Fibroblast of lung (primary cell): ENCODE measurements at regions not wholly inside any gene's neighbourhood (a gene's known extent, or its start where the extent isn't known, plus 50 kb on each side); places are given as distances from the start of the nearest gene placed in this dataset.

Experiments
- EZH2 ChIP-seq: IDR thresholded peaks from 2 replicates; pipeline ENCODE4 v1.5.1; 2012; ENCODE audit warnings: low read length, control low read depth, mild to moderate bottlenecking; ENCODE audit errors: missing control alignments
- TF ChIP-seq, protein P1 (sequence below), 2 donors: IDR thresholded peaks in 1 of 2; conservative IDR thresholded peaks in 1 of 2; 1 replicate in 1 of 2; 2 replicates in 1 of 2; pipeline ENCODE4 v1.5.1; 2011 to 2012; ENCODE audit warnings: low read length in 2 of 2, control low read depth in 1 of 2, inconsistent platforms in 1 of 2, low read depth in 1 of 2, mild to moderate bottlenecking in 1 of 2

DNA sequence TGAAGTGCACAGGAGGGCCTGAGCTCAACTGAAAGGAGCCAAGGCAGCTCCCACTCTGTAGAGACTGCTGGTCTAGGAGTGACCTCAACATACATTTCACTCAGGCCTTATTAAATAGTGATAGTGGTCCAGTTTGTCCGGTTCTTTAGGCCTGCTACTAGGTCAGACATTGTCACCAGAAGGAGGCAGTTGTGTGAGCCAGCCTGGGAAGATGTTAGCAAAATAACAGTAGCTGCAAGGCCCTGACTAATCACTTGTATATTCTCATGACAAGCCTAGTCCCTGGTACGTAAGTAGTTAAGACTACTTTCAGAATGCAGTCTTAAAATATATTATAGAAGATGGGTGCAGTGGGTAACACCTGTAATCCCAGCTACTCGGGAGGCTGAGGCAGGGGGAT is 264.0 kb upstream of the CAMK1G start:
- TF ChIP-seq, protein P1, sequence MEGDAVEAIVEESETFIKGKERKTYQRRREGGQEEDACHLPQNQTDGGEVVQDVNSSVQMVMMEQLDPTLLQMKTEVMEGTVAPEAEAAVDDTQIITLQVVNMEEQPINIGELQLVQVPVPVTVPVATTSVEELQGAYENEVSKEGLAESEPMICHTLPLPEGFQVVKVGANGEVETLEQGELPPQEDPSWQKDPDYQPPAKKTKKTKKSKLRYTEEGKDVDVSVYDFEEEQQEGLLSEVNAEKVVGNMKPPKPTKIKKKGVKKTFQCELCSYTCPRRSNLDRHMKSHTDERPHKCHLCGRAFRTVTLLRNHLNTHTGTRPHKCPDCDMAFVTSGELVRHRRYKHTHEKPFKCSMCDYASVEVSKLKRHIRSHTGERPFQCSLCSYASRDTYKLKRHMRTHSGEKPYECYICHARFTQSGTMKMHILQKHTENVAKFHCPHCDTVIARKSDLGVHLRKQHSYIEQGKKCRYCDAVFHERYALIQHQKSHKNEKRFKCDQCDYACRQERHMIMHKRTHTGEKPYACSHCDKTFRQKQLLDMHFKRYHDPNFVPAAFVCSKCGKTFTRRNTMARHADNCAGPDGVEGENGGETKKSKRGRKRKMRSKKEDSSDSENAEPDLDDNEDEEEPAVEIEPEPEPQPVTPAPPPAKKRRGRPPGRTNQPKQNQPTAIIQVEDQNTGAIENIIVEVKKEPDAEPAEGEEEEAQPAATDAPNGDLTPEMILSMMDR (conservative IDR thresholded peaks at IDR 0.05 in 1 of 2, IDR thresholded peaks at IDR 0.05 in 1 of 2; ENCODE audit: low read depth in 1 of 2, low read length in 2 of 2): no peak
- TF ChIP-seq EZH2: no peak
